HUES6 (cell line): ENCODE measurements at regions not wholly inside any gene's neighbourhood (a gene's known extent, or its start where the extent isn't known, plus 50 kb on each side); places are given as distances from the start of the nearest gene placed in this dataset.

Source experiments
- H3K27ac ChIP-seq: 2 replicates; pipeline ENCODE4 v1.7.0; 2013; ENCODE audit warnings: low read depth, mild to moderate bottlenecking, low read length, inconsistent platforms
- H3K27me3 ChIP-seq: 2 replicates; pipeline ENCODE4 v1.6.1; 2013; ENCODE audit warnings: low read length; ENCODE audit not compliant: control insufficient read depth, insufficient read depth
- H3K36me3 ChIP-seq: 2 replicates; pipeline ENCODE4 v1.6.1; 2013; ENCODE audit warnings: low read length; ENCODE audit not compliant: control insufficient read depth, insufficient read depth
- H3K4me1 ChIP-seq: 2 replicates; pipeline ENCODE4 v1.6.1; 2013; ENCODE audit warnings: low read length; ENCODE audit not compliant: control insufficient read depth, insufficient read depth
- H3K4me3 ChIP-seq: 2 replicates; pipeline ENCODE4 v1.5.1; 2013; ENCODE audit warnings: low read depth, low read length
- H3K9ac ChIP-seq: one replicate; pipeline ENCODE4 v1.6.1; 2013; ENCODE audit warnings: mild to moderate bottlenecking, low read length
- H3K9me3 ChIP-seq: 2 replicates; pipeline ENCODE4 v1.6.1; 2013; ENCODE audit warnings: low read depth, low read length; ENCODE audit not compliant: control insufficient read depth, insufficient read depth

DNA sequence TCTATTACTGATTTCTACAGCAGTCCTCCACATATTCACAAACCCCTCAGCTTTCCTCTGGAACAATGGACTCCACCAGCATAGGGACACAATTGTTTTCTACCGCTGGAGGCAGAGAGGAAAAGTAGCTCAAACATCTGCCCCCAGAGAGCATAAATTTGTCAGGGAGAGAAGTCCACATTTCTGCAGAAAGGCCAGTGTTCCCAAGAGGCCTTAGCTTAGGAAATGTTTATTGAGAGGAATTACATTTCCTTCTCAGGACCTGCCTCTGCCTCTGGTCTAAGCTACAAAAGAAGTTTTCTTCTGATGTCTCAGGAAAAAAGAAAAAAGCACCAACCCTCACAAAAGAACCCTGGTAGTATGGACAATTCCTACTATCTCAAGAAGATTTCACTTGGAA lies 217.8 kb upstream of the BMP4 start:
- peaks cover 16% of the 10 kb centered on the region; the same call in 1 of the 2 replicates for H3K4me1 ChIP-seq
- H3K27me3 ChIP-seq = no peaks in the 10 kb centered on the region
- no peaks in the 10 kb centered on the region for H3K36me3 ChIP-seq
- H3K4me3 ChIP-seq = no peak overlapping the region
- H3K27ac ChIP-seq = no peak overlapping the region
- H3K9me3 ChIP-seq = no peaks in the 10 kb centered on the region
- no peak overlapping the region for H3K9ac ChIP-seq

DNA sequence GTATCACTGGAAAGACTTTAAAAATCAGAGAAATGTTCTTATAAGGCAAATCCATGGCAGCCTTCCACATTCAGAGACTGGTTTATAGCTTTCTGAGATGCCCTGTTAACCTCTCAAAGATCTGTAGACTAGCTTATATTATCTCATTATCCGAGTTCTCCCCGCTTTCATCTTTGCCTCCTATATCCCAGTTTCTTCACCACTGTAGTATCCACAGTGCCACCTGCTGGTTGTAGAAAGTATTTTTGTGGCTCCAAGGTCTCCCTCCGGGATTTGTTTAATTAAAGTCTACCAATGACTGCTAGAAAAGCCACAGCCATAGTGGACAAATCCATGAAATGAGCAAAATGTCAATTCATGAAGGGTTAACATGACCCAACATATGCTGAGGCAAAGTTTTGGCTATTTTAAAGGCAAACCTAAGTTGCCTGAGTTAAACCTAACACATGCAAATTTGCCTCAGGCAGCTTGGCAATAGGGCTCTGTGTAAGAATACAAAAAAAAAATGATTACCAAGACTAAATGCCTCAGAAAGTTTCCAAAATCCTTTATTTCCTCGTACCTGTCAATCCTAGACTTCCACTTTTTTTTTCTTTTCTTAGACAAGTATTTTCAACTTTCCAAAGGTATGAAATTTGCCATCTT lies 218.8 kb upstream of the BMP4 start:
- H3K4me3 ChIP-seq = no peak overlapping the region
- no peaks in the 10 kb centered on the region for H3K27me3 ChIP-seq
- H3K9me3 ChIP-seq = no peaks in the 10 kb centered on the region
- peaks cover 16% of the 10 kb centered on the region; the same call in 1 of the 2 replicates for H3K4me1 ChIP-seq
- H3K27ac ChIP-seq = no peak overlapping the region; the same call in 1 of the 2 replicates
- H3K36me3 ChIP-seq = no peaks in the 10 kb centered on the region
- peak overlapping the region; percentile 22 for H3K9ac ChIP-seq

DNA sequence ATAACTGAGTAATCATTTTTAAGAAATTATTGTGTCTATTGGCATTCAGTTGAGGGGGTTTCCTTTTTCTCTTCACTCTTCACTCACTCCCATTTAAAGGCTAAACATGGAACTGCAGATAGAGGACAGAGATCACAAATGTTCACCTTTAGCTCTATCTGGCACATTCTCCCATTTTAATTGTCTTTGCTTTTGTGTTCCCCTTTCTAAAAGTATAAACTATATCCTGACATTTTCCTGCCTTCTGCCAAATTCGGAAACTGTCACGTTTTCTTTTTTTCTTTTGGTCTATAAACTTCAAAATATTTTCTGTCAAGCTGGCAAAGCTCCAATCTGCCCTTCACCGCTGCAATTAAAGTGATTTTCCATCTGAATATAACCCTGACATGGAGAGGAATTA lies 219.8 kb upstream of the CDKN3 start:
- H3K27me3 ChIP-seq = no peaks in the 10 kb centered on the region
- no peaks in the 10 kb centered on the region for H3K36me3 ChIP-seq
- no peak overlapping the region for H3K9ac ChIP-seq
- H3K9me3 ChIP-seq = no peaks in the 10 kb centered on the region
- H3K4me3 ChIP-seq = no peak overlapping the region
- H3K4me1 ChIP-seq = peaks cover 16% of the 10 kb centered on the region; the same call in 1 of the 2 replicates
- H3K27ac ChIP-seq = no peak overlapping the region

DNA sequence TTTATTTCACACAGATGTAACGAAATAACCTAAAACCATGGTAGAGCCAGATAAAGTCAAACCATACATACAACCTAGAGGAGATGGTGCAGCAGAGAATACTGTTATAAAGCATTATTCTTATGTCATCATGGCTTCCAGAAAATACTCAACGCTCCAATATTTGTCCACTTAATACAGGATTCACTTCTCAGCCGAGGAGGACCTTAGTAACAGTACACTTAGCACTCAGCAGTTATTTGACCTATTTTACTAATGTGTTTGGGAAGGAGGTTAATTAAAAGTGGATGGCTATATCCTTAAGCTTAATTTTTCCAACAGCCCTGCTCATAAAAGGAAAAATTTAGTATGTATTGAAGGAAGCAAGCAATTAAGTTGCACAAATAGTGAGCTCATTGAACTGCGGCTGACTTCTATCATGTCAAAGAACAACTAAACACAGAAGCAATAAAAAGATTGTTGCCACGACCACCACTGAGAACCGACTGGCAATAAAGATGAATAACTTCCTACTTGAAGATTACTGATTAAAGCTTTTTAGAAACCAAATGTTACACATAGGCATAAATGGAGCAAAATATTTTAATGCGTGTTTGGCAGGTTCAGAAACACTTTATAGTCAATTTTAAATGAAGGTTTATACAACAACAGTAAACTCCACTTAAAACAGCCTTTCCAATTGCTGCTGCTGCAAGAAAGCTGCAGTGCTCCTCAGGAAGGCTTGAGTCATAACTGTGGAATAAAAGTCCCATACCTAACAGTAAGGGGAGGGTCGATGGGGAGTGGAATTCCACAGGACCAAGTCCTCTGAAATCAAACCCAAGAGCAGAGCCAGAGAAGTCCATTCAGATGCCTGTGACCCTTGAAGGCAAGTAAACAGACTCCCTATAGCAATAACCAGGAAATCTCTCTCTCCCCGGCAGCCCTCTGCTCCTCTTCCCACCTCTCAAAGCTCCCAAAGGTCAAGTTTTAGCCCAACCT lies 218.9 kb upstream of the CDKN3 start:
- no peak overlapping the region for H3K9ac ChIP-seq
- H3K4me1 ChIP-seq = peaks cover 16% of the 10 kb centered on the region; the same call in 1 of the 2 replicates
- no peaks in the 10 kb centered on the region for H3K9me3 ChIP-seq
- no peak overlapping the region for H3K4me3 ChIP-seq
- no peaks in the 10 kb centered on the region for H3K27me3 ChIP-seq
- no peak overlapping the region for H3K27ac ChIP-seq
- no peaks in the 10 kb centered on the region for H3K36me3 ChIP-seq

DNA sequence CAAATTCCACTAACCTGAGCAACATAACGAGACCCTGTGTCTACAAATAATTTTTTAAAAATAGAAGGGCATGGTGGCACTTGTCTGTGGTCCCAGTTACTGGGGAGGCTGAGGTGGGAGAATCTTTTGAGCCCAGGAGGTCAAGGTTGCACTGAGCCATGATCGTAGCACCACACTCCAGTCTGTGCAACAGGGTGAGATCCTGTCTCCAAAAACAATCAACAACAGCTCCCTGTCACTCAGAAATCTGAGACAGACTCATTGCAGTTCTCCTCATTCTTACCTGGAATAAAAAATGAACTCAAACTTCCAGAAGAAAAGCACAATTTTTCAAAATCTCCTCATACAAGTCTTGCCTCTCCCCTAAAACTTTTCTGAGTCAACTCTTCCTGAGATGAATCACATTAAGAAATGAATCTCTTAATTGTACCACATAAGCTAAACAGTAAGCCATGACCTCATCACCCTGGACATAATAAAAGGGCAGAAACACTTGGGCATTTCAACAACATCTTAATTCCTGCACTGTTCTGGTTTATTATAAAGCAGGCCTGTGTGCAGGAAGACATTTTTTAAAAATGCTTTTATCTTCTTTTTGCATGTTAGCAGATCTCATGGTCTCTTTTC lies 214.3 kb upstream of the CDKN3 start:
- H3K36me3 ChIP-seq = no peaks in the 10 kb centered on the region
- H3K4me1 ChIP-seq = peaks cover 6% of the 10 kb centered on the region; the same call in 1 of the 2 replicates
- H3K9ac ChIP-seq = no peak overlapping the region
- no peaks in the 10 kb centered on the region for H3K9me3 ChIP-seq
- no peaks in the 10 kb centered on the region for H3K27me3 ChIP-seq
- H3K27ac ChIP-seq = no peak overlapping the region
- H3K4me3 ChIP-seq = no peak overlapping the region

DNA sequence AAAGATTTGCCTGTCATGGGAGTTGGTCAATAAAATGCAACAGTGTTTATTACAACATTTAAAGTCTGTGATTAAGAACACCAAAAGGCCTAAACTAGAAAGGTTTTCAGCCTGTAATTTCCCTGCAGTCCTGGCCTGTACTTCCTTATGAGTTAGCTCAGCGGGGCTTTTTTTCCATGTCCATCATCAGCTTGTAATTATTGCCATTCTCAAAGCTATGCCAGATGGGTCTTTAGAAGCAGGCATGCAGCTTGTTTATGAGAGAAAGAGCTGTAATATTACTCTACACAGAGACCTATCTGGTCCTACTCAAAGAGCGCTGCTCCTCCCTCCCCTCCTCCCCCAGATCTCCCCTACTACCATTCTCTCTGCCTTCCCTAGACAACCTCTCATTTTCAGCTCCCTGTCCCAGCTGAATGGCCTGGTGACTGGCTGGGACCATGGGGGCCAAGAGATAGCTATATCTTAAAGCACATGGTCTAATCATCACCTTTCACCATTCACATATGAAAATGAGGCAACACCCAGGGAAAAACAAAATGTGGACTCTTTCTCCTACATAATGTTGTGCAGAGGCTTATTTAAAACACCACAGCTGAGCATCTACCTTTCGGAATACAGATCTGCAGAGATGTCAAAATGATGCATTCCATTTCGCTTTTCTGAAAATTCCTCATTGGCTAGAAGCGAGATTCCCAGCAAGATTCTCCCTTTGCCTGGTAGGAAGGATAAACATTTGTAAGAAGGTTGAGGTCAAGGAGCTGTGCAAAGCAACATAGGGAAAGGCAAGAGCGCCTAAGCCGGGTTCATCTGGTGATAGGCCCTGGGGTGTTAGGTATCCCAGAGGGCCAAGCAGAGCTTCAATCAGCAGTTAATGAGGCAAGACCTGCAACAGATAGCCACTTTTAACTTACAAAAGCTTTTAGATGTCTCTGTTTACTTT lies 209.7 kb upstream of the CDKN3 start:
- Histone ChIP-seq H3K4me1 (peaks cover 21% of the 10 kb centered on the region), H3K4me3 (no peak overlapping the region), H3K36me3 (no peaks in the 10 kb centered on the region), H3K27ac (peak overlapping the region; percentile 78; the same call in 1 of the 2 replicates), H3K9ac (peak overlapping the region; percentile 58), H3K9me3 (no peaks in the 10 kb centered on the region), H3K27me3 (no peaks in the 10 kb centered on the region)

DNA sequence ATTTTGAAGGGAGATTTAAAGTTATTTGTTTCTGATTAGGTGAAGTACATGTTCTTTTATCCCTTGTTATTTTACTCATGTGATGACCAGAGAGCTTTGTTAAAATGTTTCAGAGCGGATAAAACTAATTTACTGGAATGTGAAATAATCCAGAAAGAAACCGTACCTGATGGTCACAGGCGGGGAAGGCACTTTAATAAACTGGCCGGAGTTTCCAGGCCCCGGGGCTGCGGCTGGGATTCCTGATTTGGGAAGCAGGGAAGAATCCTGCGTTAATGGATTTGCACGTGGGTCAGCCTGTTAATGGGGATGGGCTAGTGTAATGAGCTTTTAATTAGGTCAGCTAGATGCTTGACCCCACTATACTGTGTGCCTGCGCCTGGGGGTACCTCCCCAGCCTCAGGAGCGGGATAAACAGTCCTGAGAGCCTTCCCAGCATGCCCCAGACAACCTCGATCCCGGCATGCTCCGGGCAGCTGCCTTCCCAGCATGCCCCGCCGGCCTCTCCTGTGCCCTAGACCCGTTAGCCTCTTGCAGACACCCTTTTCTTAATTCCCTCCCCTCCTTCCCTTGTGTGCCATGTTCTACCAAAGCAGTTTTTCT lies 208.6 kb upstream of the CDKN3 start:
- Histone ChIP-seq H3K27me3 (no peaks in the 10 kb centered on the region), H3K27ac (peak overlapping the region; percentile 17; the same call in 1 of the 2 replicates), H3K4me3 (no peak overlapping the region), H3K9ac (no peak overlapping the region), H3K9me3 (0 out of 2 replicates have a peak, but pooled peaks cover 3% of the 10 kb centered on the region), H3K4me1 (peaks cover 21% of the 10 kb centered on the region), H3K36me3 (no peaks in the 10 kb centered on the region)

DNA sequence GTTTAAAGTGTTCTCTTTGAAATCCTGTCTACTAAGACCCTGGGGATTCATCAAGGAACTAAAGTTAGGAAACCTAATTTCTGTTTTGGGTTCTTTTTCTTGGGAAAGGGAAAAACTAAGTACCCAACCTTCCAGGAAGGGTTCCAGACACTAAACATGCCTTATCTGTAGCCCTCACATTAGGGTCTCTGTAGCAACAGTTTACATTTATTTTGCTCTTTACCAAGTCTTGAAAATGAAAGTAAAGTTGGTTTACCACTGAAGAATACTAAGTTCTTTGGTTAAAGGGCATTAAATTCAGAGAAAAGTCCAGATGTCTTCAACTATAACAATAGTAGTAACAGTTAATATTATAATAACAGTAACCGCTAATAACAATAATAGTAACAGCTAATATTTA lies 207.5 kb upstream of the CDKN3 start:
- Histone ChIP-seq H3K9ac (no peak overlapping the region), H3K4me1 (peaks cover 21% of the 10 kb centered on the region), H3K9me3 (0 out of 2 replicates have a peak, but pooled peaks cover 3% of the 10 kb centered on the region), H3K4me3 (no peak overlapping the region), H3K36me3 (no peaks in the 10 kb centered on the region), H3K27me3 (no peaks in the 10 kb centered on the region), H3K27ac (peak overlapping the region; percentile 62; the same call in 1 of the 2 replicates)

DNA sequence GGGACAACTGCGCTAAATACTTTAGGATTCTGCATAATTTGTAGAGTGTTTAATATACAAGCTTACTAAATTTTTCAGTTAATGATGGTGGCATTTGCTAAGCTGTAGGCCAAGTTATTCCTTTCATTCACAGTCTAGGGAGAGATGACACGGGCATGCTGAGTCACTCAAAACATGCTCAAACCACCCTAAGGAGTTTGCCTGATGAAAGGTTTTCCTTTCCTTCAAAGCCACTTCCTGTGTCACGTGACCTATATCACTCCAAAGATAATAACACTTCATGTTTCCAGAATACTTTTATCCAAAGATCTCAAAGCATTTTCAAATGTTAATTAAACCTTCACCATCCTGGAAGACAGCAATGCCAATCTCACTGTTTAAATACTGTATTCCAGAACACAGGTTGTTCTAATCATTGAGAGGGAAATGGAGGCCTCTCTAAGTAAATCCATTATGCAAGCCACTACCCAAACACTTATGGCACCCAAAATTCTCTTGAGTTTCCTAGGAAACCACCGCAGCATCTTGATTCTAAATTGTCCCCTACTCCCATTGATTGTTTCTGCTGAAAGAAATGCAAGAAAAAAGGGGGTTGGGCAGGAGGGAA lies 207.0 kb upstream of the CDKN3 start:
- Histone ChIP-seq H3K9ac (no peak overlapping the region), H3K4me1 (peaks cover 21% of the 10 kb centered on the region), H3K36me3 (no peaks in the 10 kb centered on the region), H3K9me3 (0 out of 2 replicates have a peak, but pooled peaks cover 3% of the 10 kb centered on the region), H3K27ac (peak overlapping the region; percentile 62; the same call in 1 of the 2 replicates), H3K27me3 (no peaks in the 10 kb centered on the region), H3K4me3 (no peak overlapping the region)
